ENCODE measurements at regions not wholly inside any gene's neighbourhood (a gene's known extent, or its start where the extent isn't known, plus 50 kb on each side); places are given as distances from the start of the nearest gene placed in this dataset.
"Not testable (repeated sequence)": the region's sequence is repeated elsewhere in the genome, so short reads cannot be mapped to it uniquely, and the experiment has no call there.

GRCh38 chr10:21463436-21463835 is 62.0 kb downstream of the SKIDA1 start:
- no peak for DNase-seq

GRCh38 chr10:21458126-21458871 is 67.2 kb downstream of the SKIDA1 start:
- no peak for DNase-seq

- no peak for DNase-seq
Measured at GRCh38 chr10:21456160-21456559, 69.3 kb downstream of the SKIDA1 start.

- DNase-seq: no peak
Measured at GRCh38 chr10:21452203-21452602, 73.3 kb downstream of the SKIDA1 start.

GRCh38 chr10:21449288-21449966 is 76.1 kb downstream of the SKIDA1 start:
- DNase-seq: no peak

GRCh38 chr10:21445163-21445562 is 80.3 kb downstream of the SKIDA1 start:
- no peak for DNase-seq

- DNase-seq: no peak
Measured at GRCh38 chr10:21441625-21442024, 83.9 kb downstream of the SKIDA1 start.

- DNase-seq: not testable (repeated sequence)
Measured at GRCh38 chr10:21438914-21439313, 86.6 kb downstream of the SKIDA1 start.

- no peak for DNase-seq
Measured at GRCh38 chr10:21437770-21438382, 87.6 kb downstream of the SKIDA1 start.

GRCh38 chr10:21432266-21432665 is 93.2 kb downstream of the SKIDA1 start:
- DNase-seq: no peak

- no peak for DNase-seq
Measured at GRCh38 chr10:21431799-21432198, 93.7 kb downstream of the SKIDA1 start.

- DNase-seq: no peak
Measured at GRCh38 chr10:21427804-21428481, 97.5 kb downstream of the SKIDA1 start.

- DNase-seq: no peak
Measured at GRCh38 chr10:21424459-21424861, 101.0 kb downstream of the SKIDA1 start.

GRCh38 chr10:21423850-21424249 is 101.6 kb downstream of the SKIDA1 start:
- no peak for DNase-seq

- DNase-seq: no peak
Measured at GRCh38 chr10:21423338-21423737, 102.1 kb downstream of the SKIDA1 start.

- no peak for DNase-seq
Measured at GRCh38 chr10:21421794-21422193, 103.7 kb downstream of the SKIDA1 start.

GRCh38 chr10:21421016-21421415 is 104.5 kb downstream of the SKIDA1 start:
- no peak for DNase-seq

- not testable (repeated sequence) for DNase-seq
Measured at GRCh38 chr10:21418981-21419576, 106.4 kb downstream of the SKIDA1 start.

GRCh38 chr10:21417172-21417712 is 108.2 kb downstream of the SKIDA1 start:
- DNase-seq: no peak

GRCh38 chr10:21413680-21414079 is 111.8 kb downstream of the SKIDA1 start:
- no peak for DNase-seq

- DNase-seq: no peak
Measured at GRCh38 chr10:21413268-21413667, 112.2 kb downstream of the SKIDA1 start.

GRCh38 chr10:21406595-21407193 is 118.8 kb downstream of the SKIDA1 start:
- no peak for DNase-seq
